ENCODE measurements at regions not wholly inside any gene's neighbourhood (a gene's known extent, or its start where the extent isn't known, plus 50 kb on each side); places are given as distances from the start of the nearest gene placed in this dataset.

DNA sequence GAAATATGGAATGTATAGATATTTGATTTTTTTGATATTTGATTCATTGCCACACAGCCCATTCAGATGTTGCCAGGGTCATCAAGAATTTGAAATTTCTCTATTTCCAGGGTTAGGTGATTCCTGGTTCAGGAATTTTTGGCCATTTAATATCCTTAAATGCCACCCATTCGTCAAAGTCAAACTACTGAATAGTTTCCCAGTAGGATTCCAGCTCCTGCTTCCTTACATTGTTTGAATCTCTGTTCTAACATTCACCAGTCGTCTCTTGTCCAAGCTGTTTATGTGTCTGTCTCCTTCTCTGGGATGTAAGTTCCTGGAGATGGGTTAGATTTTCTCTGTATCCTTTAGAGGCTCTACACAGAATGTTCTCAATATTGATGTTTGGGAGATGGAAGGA, 124.9 kb upstream of the TLE3 start:
- TF ChIP-seq, protein P1, sequence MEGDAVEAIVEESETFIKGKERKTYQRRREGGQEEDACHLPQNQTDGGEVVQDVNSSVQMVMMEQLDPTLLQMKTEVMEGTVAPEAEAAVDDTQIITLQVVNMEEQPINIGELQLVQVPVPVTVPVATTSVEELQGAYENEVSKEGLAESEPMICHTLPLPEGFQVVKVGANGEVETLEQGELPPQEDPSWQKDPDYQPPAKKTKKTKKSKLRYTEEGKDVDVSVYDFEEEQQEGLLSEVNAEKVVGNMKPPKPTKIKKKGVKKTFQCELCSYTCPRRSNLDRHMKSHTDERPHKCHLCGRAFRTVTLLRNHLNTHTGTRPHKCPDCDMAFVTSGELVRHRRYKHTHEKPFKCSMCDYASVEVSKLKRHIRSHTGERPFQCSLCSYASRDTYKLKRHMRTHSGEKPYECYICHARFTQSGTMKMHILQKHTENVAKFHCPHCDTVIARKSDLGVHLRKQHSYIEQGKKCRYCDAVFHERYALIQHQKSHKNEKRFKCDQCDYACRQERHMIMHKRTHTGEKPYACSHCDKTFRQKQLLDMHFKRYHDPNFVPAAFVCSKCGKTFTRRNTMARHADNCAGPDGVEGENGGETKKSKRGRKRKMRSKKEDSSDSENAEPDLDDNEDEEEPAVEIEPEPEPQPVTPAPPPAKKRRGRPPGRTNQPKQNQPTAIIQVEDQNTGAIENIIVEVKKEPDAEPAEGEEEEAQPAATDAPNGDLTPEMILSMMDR (IDR thresholded peaks at IDR 0.05) = no peak
- TF ChIP-seq EP300 (IDR thresholded peaks at IDR 0.05) (no peak), POLR2A (IDR thresholded peaks at IDR 0.05) (no peak)
